HG02973 (cell line): ENCODE measurements at regions not wholly inside any gene's neighbourhood (a gene's known extent, or its start where the extent isn't known, plus 50 kb on each side); places are given as distances from the start of the nearest gene placed in this dataset.
A peak's percentile ranks its signal among the peaks of the same experiment; 100 is the strongest.

Experiments used
- ATAC-seq: cut with Tn5 transposase; IDR thresholded peaks from one replicate; pipeline ENCODE4 v1.9.1; 2021; ENCODE audit warnings: moderate library complexity; ENCODE audit not compliant: unreplicated experiment

DNA sequence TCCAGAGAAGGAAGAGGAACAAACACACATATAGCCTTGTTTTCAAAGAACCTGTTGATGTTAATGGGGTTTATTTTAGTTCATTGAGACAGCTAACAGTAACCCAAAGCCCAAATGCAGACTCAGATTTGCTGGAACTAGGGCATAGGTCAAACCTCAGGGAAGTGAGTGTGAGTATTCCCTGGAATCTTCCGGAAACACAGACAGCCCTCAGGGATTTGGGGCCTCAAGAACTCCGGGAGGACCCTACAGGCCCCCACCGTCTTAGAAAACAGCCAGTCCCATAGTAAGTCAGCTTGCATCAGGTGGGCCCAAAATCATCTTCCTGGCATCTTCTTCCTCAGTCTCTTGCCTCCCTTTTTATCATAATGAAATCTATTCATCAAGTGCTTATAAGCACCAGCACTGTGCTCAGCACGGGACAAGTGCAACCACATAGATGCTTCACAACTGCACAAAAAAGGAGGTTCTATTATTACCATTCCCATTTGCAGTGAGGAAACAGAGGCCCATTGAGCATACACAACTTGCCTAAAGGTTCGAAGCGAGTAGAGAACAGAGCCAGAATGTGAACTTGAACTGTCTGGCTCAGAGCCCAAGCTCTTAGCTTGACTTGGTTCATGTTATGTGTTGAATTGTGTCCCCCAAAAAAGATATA is 50.2 kb upstream of the BCL11A start:
- no peak for ATAC-seq

DNA sequence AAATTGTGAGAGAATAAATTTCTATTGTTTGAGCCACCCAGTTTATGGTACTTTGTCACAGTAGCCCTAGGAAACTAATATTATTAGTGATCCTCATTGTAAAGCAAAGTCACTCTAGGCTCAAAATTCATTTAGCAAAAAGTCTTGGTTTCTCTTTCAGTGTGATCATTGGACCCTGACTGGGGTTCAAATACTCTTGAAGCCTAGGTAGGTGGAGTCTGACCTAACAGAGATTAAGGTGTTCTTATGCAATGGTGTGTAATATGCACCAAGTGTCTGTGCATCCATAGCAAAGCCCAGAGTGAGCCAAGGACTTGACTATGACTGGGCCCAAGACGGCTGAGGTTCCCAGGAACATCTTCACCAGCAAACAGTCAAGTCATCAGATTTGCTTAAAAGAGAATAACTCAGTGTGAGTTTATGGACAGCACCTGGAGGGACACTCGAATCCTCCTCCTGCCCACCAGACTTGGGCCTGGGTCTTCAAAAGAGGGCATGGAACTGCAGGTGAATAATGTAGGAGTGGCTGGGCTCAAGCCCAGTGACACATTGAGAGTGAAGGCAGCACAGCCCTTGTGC is 51.1 kb upstream of the BCL11A start:
- ATAC-seq = no peak

DNA sequence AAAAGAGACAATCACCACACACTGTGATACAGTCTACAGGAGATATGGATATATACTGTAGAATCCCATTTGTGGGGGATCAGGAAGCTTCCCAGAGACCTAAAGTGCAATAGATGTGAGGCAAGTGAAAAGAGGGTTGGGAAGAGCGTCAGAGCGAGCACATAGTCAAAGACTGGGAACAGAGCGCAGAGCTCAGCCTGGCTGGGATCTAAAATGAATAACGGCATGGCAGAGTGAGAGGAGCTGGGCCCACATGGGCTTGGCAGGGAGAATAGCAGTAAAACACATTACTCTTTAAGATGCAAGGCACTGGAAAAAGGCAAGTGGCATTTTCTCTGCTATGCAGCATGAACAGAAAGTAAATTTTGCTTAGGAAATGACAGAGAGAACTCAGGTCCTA is 52.4 kb upstream of the BCL11A start:
- no peak for ATAC-seq

DNA sequence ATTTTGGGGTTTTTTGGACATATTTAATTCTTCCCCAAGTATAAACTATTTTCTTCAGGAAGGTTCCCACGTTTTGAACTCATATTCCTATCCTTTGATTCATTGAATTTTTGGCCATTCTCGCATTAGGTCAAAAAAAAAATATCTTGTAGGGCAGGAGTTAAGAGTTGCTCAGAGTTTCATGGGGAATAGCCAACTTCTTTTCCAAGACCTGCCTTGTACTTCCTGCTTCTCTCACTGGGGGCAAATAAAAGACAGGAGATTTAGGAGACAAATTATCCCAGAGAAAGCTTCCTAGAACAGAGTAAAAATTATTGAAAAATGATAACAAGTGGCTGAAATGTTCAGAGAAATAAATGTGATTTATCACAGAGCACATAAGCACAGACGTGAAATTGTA is 55.2 kb upstream of the BCL11A start:
- ATAC-seq = no peak

DNA sequence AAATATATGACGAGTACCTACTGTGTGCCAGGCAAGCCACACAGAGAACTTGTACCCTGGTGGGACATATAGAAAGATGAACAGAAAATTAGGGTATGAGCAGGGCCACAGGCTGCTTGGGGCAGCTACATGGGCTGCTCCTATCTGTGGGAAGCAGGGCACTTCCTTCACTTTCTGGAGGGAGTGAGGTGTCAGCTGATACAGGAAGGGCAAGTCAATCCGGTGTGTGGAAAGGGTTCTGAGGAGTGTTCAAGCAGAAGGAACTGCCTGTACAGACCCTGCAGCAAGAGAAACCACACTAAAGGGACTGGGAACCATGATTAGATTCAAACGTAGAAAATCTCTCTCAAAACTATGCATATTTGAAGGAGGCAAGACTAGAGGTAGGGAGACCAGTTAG is 58.6 kb upstream of the BCL11A start:
- ATAC-seq = no peak

DNA sequence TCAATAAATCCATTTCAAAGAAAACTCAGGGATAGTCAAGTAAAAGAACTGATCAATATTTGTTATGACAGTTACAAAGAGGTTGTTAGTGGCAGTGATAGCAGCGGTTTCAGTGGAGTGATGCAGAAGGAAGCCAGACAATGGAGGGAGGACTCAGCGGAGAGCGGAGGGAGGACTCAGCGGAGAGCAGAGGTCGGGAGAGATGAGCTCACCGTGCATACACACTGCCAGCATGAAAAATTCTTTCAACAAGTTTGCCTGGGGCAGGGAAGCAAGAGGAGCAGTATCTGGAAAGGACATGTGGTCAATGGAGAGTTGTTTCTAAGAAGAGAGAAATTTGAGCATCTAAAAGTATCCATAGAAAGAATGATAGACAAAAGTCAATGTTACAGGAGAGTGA is 60.9 kb upstream of the BCL11A start:
- ATAC-seq = no peak

DNA sequence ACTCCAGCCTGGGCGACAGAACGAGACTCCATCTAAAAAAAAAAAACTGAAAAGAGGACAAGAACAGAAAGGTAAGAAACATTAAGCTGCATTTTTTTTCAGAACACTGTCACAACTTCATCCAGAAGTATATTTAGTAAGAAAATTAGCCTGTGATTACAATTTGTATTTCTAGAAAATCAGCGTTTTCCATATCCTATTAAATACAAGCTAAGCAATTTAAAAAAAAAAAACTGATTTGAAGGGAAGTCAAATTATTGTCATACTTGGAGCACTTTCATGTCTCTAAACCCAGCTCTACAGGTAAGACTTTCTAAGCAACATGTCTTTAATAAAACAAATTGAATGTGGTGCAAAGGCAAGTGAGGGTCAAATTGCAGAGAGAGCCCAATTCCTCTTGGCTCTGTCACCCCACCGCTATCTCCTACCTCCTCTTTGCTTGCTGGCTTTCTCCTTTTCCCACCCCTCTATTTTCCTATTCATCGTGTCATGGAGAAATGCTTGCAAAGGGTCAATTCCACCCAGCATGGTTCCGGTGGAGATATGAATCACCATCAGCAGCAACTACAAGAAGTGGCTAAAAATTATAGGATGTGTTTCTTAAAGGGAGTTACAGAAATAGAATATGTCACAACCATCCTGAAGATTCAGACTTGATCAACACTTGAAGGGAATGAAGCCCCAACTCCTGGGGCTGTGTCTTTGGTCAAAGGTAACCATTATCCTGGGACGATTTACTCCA is 68.4 kb upstream of the BCL11A start:
- no peak for ATAC-seq

DNA sequence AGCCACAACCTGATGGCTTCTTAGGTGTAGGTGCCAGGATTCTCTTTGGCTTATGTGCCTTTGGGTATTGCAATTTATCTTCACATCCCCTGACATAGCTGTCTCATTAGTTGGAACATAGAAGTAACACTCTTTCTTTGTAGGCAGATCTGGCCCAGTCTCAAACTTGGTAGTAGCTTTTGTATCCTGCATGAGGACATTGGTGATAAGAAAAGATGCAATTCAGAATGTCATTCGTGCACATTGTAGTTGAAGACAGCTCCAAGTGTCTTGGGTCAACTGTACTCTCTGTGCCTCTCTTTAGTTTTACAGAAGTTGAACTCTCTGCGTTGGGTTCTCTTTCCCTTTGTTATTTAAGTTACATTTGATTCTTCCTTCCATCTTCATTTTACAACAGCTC is 69.6 kb upstream of the BCL11A start:
- no peak for ATAC-seq

DNA sequence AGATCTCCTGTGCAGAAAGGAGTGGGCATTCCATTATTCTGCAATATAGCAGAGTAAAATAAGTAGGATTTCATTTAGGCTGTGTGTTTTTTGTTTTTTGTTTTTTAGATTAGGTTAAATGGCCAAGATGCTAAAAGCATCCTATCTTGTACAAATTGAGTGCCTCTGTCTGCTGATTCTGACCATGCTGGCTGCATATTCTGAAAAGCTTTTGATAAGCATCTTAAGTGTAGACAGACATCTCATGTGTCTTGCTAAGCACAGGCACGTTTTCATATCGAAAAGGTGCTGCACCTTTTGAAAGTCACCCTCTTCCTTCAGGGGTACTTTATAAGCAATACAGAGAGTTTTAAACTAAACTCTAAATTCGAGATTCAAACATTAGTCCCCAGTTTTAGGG is 74.0 kb upstream of the BCL11A start:
- no peak for ATAC-seq

DNA sequence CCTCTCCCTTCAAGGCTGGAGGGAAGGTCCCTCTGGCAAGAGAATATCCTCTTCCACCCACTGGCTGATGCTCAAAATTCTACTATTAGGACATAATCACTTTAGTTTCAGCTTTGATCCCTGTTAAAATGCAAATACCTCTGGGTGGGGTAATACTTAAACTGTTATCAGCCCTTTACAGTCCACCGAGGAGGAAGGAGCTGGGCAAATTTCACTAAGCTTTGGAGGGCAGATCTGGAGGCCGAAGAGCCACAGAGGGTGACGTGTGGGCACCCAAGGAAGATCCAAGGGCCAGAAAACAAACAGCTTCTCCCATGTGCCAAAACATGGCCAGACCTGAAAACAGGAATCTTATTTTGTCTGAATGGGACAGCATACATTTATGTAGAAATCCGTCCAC is 74.6 kb upstream of the BCL11A start:
- ATAC-seq = no peak

DNA sequence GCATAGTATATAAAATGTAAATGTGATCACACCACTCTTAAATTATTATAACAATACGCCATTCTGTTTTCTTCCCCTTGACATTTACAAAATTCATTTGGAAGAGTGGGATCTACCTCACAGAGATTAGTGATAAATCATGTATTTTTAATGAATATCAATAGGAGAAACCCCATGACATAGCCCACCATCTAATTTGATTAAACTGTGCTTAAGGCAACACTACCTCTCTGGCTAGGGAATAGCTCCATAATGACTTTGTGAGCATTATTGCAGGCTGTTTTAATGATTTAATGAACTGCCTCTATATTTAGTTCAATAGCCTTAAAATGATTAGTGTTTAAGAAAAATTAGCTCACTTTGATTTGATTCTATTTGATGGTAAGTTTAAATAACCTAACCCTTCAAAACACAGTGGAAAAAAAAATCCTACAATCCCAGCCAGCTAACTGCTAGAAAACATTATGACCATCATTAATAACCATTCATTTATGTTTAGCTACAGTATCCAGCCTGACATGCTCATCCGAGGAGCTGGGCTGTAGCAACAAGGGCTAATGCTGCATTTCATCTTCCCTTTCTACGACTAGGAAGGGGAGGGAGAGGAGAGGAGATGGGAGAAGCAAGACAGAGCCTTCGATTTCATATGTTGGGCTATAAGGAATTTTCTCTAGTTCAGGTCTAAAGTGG is 75.3 kb upstream of the BCL11A start:
- ATAC-seq = no peak

DNA sequence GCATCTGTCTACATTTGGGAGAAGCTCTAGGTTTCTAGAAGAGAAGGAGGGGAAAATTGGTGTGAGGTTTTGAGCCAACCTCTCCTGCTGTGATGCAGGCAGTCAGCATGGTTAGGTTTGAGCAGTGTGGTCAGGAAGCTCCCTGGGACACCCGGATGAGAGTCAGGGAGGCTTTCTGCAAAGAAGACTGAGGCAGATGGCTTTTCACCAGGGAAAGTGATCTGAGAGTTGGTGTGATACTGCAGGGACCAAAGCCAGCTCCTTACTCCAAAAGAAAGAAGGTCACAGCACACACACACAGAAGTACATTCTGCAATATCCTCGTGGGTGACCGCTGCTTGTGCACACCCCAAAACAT is 75.8 kb upstream of the BCL11A start:
- ATAC-seq = no peak

DNA sequence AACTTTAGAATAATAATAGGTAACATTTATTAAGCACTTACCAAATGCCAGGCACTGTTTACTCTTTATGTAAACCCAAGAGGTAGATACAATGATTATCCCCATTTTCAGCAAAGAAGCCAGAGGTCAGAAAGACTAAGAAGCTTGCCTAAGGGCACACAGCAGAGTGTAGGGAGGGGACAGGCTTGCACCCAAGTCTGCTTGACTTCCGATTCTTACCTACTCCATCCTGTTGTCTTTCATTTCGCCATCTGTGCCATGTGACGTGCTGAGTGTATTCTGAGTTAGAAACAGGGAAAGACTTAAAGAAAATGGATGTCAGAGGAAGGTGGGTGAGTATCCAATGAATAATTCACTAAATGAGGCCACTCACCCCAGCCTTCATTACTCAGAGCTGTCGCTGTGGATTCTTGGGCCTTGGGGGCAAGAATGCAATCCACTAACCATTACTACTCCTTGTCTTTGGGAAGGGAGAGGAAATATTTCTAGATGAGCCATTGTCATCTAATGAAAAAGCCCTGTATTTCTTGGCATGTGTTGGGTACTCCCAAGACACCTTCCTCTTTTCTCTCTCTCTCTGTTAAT is 76.4 kb upstream of the BCL11A start:
- no peak for ATAC-seq

DNA sequence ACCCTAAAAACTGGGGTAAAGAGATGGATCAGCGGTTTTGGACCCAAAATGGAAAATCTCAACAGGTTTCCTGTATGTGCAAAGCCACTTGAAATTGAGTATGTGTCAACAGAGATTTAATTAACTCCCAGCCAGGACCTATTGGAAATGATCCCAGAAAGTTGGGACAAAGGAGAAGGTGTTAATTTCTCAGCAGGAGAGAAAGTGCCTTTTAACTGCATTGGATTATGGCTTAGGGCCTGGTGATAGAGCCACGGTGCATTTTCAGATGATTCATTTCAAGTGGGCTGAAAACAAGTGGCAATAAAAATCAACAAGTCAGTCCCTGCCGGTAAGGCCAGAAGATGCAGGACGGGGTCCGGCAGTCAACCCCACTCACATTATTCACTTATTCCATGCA is 80.2 kb upstream of the BCL11A start:
- no peak for ATAC-seq

DNA sequence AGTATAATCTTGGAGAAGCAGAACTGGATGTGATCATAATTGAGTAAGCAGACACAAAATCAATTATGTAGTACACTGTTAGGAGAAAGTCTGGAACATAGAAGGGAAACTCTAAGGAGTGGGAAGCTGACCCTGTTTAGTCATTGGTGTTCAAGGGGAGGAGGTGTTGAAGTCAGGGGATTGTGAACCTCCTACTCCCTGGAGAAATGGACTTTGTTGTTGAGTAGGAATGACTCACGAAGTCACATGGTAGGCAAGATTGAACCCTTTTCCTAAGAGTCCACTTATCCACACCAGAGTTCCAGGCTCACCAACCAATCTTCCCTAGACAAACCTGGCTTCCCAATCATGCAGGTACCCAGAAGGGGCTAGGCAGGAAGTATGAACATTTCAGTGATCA is 81.0 kb upstream of the BCL11A start:
- no peak for ATAC-seq

DNA sequence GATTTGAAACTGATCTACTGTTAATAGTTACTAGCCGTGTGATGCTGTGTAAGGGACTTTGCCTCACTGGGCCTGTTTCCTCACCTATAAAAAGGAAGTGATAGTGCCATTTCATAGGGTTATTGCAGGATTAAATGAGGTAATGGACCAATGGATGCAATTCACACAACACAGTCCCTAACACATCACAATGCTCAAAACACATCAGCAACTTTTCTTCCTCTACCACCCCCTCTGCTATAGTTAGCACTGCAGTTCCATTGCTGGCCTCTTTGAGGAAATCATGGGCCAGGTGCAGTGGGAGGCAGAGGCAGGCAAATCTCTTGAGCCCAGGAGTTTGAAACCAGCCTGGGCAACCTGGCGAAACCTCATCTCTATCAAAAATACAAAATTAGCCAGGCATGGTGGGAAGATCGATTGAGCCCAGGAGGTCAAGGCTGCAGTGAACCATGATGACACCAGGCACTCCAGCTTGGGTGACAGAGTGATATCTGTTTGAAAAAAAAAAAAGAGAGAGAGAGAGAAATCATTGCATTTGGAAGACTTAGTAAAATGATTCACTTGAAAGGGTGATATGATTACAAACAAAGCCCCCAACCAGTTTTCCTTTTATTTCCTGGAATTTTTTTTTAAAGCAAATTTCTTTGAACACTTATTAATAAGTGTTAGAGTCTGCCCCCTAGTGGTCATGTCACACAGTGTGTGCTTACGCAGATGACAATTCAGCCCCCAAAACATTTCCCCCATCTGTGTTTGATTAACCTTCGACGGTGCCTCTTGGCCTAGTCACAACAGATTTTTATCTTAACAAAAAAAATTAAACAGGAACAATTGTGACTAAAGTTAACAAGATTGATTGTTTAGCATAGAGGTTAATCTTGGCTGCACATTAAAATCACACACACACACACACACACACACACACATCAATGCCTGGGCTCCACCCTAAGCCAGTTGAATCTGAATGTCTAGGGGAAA is 88.6 kb upstream of the BCL11A start:
- ATAC-seq = peak; percentile 71

DNA sequence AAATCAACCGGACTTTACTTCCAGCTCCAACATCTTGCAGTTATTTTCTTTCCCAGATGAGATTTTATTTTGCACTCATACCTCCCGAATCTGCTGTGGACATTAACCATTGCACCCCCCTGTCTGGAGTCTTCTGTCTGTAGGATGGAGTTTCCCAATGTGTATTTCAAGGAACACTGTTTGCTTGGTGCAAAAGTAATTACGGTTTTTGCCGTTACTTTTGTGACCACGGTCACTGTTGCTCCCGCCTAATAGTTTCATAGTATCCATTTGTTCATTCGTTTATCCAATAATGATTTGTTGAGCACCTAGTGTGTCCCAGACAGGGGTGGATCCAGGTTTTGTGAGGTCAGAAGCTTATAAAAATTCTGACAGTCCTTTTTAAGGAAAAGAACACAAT is 90.3 kb upstream of the BCL11A start:
- ATAC-seq = no peak

DNA sequence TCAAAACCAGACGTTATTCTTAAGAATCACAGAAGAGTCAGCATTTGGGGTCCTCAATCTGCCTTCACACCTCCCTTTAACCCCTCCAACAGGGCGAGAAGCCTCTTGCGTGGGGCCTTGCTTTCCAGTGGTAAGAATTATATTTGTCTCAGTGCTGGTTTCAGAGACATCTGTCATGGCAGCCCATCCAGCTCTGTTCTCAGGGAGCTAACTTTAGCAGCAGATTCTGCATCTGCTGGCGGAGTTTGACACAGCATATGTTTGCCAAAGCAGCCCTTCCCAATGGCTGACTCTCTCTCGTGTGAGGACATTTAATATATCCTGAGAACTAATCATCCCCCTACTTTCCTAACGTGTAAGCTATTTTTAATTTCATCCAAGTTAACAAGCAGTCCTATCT is 91.5 kb upstream of the BCL11A start:
- ATAC-seq = no peak

DNA sequence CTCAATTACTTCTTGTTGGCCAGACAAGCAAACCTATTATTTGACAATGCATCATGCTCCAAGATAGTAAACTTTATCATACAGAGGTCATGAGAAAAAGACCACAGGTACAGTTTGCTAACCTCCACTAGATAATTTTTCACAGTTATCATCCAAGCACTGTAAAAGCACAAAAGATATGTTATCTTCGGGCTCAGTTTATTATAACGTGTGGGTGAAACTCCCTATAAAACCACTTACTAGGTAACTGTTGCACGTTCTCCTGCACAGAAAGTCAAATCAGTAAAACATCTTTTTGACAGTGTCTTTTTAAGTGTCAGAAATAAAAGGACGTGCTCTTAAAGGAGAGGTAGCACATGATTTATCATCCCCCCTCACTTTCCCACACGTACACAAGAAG is 94.7 kb upstream of the BCL11A start:
- no peak for ATAC-seq

DNA sequence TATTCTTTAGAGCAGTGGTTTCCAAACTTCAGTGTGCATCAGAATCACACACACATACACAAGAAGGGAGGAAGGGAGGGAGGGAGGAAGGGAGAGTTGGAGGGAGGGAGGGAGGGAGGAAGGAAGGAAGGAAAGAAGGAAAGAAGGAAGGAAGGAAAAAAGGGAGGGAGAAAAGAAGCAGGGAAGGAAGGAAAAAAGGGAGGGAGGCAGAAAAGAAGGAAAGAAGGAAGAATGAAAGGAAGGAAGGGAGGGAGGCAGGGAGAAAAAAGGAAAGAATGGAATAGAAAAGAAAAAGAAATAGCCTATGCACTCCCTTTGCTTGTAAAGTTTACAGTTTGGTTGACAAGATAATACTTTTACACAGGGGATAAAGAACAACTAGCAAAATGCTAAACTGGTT is 96.3 kb upstream of the BCL11A start:
- ATAC-seq = no peak
